ENCODE measurements at regions not wholly inside any gene's neighbourhood (a gene's known extent, or its start where the extent isn't known, plus 50 kb on each side); places are given as distances from the start of the nearest gene placed in this dataset.
"Not testable (repeated sequence)": the region's sequence is repeated elsewhere in the genome, so short reads cannot be mapped to it uniquely, and the experiment has no call there.

DNA sequence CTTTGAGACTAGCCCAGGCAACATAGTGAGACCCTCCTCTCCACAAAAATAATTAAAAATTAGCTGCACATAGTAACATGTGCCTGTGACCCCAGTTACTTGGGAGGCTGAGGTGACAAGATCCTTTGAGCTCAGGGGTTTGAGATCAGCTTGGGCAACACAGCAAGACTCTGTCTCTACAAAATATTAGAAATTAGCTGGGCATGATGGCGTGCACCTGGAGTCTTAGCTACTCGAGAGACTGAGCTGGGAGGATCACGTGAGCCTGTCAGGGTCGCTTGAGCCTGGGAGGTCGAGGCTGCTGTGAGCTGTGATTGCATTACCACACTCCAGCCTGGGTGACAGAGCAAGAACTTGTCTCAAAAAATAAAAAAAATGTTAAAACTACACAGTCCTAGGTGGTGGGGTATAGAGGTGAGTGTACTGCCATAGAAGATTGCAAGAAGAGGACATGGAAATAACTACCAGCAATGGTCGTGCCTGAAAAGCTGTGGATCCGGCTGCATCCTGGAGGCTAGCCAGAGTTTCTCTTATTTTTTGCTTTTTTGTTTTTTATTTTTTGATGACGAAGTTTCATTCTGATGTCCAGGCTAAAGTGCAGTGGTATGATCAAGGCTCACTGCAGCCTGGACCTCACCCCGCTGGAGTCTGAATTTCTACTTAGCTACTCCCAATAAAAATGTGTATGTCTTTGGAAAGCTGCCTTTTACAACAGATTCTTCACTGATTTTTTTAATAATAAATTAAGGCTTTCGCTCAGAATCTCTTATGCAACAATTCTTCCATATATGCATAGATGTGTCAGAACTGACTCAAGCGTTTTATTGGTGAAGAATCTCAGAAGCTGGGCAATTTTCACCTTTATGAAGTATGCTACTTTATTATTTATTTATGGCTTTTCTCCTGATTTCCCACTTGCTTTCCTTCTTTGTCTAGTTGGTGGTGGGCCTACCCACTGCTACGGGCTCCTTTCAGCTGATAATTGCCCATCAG lies 393.8 kb downstream of the TSHZ3 start:
- no peak overlapping the region for H3T11ph ChIP-seq (ENCODE audit: low read length)
- no peak overlapping the region for H2BK5ac ChIP-seq (ENCODE audit: insufficient read length, low read length)
- no peak overlapping the region for H2AFZ ChIP-seq (ENCODE audit: low read length)
- no peaks in the 10 kb centered on the region for H3K79me1 ChIP-seq (ENCODE audit: insufficient read depth, low read depth, low read length, poor library complexity, severe bottlenecking)
- no peaks in the 10 kb centered on the region for H4K20me1 ChIP-seq (ENCODE audit: control insufficient read depth, insufficient read depth, insufficient read length)
- Mint-ChIP-seq H3K27ac (peak overlapping the region in 1 of 3 experiments; percentile 55; a peak in 1 of 7 replicates), H3K4me1 (peaks cover 22 to 28% of the 10 kb centered on the region in 2 experiments), H3K36me3 (ENCODE audit: insufficient read depth in 1 of 3, low read depth in 3 of 3) (0 out of 7 replicates have a peak, but pooled peaks cover 0 to 4% (median 0%) of the 10 kb centered on the region in 3 experiments), H3K27me3 (ENCODE audit: low read depth) (peaks cover 5% of the 10 kb centered on the region), H3K4me3 (no peak overlapping the region), H3K9me3 (peaks cover 0 to 2% of the 10 kb centered on the region in 2 experiments; a peak in 2 of 5 replicates)
- H2BK20ac ChIP-seq (ENCODE audit: low read depth, low read length, poor library complexity, severe bottlenecking) = no peak overlapping the region
- no peak overlapping the region for H3K56ac ChIP-seq (ENCODE audit: insufficient read length, low read depth, low read length)
- no peaks in the 10 kb centered on the region for H3K23me2 ChIP-seq (ENCODE audit: insufficient read length, low read depth, low read length, poor library complexity, severe bottlenecking)
- no peak overlapping the region for H3K9ac ChIP-seq (ENCODE audit: extremely low read depth, insufficient read length, low read length)
- H4K8ac ChIP-seq (replicated peaks; ENCODE audit: insufficient read length, low read depth, low read length) = no peak overlapping the region
- H2AK5ac ChIP-seq (ENCODE audit: insufficient read length, low read length) = no peak overlapping the region
- H3K4me1 ChIP-seq (ENCODE audit: insufficient read depth, low read length) = 0 out of 2 replicates have a peak, but pooled peaks cover 1% of the 10 kb centered on the region
- H3K27me3 ChIP-seq (ENCODE audit: insufficient read depth, low read length) = no peaks in the 10 kb centered on the region
- H3K23ac ChIP-seq (ENCODE audit: insufficient read length, low read depth, low read length) = no peak overlapping the region
- H3K18ac ChIP-seq (ENCODE audit: insufficient read length, low read depth, low read length) = no peak overlapping the region
- WGBS (ENCODE audit: extremely low coverage, insufficient read length, low lambda C conversion rate) = no CpG with 5 or more reads among the region's 12 CpGs
- no peak overlapping the region for H3K27ac ChIP-seq (ENCODE audit: insufficient read length, low read depth, low read length)
- H2BK120ac ChIP-seq (ENCODE audit: low read depth, low read length, poor library complexity, severe bottlenecking) = no peak overlapping the region
- H4K5ac ChIP-seq (ENCODE audit: insufficient read length, low read depth, low read length) = no peak overlapping the region
- no peak overlapping the region for H3K4ac ChIP-seq (ENCODE audit: low read depth, low read length)
- H3K9me3 ChIP-seq (ENCODE audit: control insufficient read depth, low read depth, low read length) = no peaks in the 10 kb centered on the region
- no peak overlapping the region for H2BK12ac ChIP-seq (ENCODE audit: insufficient read length, low read depth, low read length)
- H3K79me2 ChIP-seq (ENCODE audit: insufficient read depth, low read length) = 0 out of 2 replicates have a peak, but pooled peaks cover 1% of the 10 kb centered on the region
- no peak overlapping the region for H4K91ac ChIP-seq (ENCODE audit: insufficient read length, low read depth, low read length)
- TF ChIP-seq, protein P1, sequence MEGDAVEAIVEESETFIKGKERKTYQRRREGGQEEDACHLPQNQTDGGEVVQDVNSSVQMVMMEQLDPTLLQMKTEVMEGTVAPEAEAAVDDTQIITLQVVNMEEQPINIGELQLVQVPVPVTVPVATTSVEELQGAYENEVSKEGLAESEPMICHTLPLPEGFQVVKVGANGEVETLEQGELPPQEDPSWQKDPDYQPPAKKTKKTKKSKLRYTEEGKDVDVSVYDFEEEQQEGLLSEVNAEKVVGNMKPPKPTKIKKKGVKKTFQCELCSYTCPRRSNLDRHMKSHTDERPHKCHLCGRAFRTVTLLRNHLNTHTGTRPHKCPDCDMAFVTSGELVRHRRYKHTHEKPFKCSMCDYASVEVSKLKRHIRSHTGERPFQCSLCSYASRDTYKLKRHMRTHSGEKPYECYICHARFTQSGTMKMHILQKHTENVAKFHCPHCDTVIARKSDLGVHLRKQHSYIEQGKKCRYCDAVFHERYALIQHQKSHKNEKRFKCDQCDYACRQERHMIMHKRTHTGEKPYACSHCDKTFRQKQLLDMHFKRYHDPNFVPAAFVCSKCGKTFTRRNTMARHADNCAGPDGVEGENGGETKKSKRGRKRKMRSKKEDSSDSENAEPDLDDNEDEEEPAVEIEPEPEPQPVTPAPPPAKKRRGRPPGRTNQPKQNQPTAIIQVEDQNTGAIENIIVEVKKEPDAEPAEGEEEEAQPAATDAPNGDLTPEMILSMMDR (conservative IDR thresholded peaks at IDR 0.05) = no peak
- H2BK15ac ChIP-seq (ENCODE audit: low read depth, low read length) = no peak overlapping the region
- H3K4me2 ChIP-seq (ENCODE audit: insufficient read depth, insufficient read length, low read length) = no peak overlapping the region
- DNase-seq = no peak
- no peak overlapping the region for H3K14ac ChIP-seq (ENCODE audit: insufficient read depth, low read length)

DNA sequence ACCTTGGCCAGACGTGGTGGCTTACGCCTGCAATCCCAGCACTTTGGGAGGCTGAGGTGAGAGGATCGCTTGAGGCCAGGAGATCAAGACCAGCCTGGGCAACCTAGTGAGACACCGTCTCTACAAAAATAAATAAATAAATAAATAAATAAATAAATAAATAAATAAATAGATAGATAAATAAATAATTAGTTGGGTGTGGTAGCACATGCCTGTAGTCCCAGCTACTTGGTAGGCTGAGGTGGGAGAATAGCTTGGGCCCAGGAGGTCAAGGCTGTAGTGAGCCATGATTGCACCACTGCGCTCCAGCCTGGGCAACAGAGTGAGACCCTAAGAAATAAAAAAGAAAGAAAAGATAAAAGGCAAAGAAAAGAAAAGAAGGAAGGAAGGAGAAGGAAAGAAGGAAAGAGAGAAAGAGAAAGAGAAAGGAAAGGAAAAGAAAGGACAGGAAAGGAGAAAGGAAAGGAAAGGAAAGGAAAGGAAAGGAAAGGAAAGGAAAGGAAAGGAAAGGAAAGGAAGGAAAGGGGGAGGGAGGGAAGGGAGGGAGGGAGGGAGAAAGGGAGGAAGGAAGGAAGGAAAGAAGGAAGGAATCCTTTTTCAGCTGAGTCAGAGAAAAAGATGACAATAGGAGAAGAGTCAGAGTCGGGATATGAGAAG lies 404.8 kb downstream of the TSHZ3 start:
- H3K9ac ChIP-seq (ENCODE audit: extremely low read depth, insufficient read length, low read length); H3K18ac ChIP-seq (ENCODE audit: insufficient read length, low read depth, low read length); H3T11ph ChIP-seq (ENCODE audit: low read length); H2BK5ac ChIP-seq (ENCODE audit: insufficient read length, low read length); DNase-seq; H2AFZ ChIP-seq (ENCODE audit: low read length); H3K79me1 ChIP-seq (ENCODE audit: insufficient read depth, low read depth, low read length, poor library complexity, severe bottlenecking); H2BK12ac ChIP-seq (ENCODE audit: insufficient read length, low read depth, low read length); H3K9me3 Mint-ChIP-seq; H3K4me1 ChIP-seq (ENCODE audit: insufficient read depth, low read length); H3K4me3 Mint-ChIP-seq; H3K56ac ChIP-seq (ENCODE audit: insufficient read length, low read depth, low read length); H3K4me2 ChIP-seq (ENCODE audit: insufficient read depth, insufficient read length, low read length); H4K8ac ChIP-seq (replicated peaks; ENCODE audit: insufficient read length, low read depth, low read length); H3K23me2 ChIP-seq (ENCODE audit: insufficient read length, low read depth, low read length, poor library complexity, severe bottlenecking); H3K4me1 Mint-ChIP-seq; H3K27ac Mint-ChIP-seq; H2AK5ac ChIP-seq (ENCODE audit: insufficient read length, low read length); H3K9me3 ChIP-seq (ENCODE audit: control insufficient read depth, low read depth, low read length); H3K27ac ChIP-seq (ENCODE audit: insufficient read length, low read depth, low read length); H3K23ac ChIP-seq (ENCODE audit: insufficient read length, low read depth, low read length); H3K79me2 ChIP-seq (ENCODE audit: insufficient read depth, low read length); H4K91ac ChIP-seq (ENCODE audit: insufficient read length, low read depth, low read length); H2BK15ac ChIP-seq (ENCODE audit: low read depth, low read length); H3K14ac ChIP-seq (ENCODE audit: insufficient read depth, low read length); H2BK20ac ChIP-seq (ENCODE audit: low read depth, low read length, poor library complexity, severe bottlenecking); H4K20me1 ChIP-seq (ENCODE audit: control insufficient read depth, insufficient read depth, insufficient read length); H3K4ac ChIP-seq (ENCODE audit: low read depth, low read length); H4K5ac ChIP-seq (ENCODE audit: insufficient read length, low read depth, low read length); H3K36me3 Mint-ChIP-seq (ENCODE audit: insufficient read depth in 1 of 3, low read depth in 3 of 3); H3K27me3 Mint-ChIP-seq (ENCODE audit: low read depth); H3K27me3 ChIP-seq (ENCODE audit: insufficient read depth, low read length); H2BK120ac ChIP-seq (ENCODE audit: low read depth, low read length, poor library complexity, severe bottlenecking): not testable (repeated sequence)
- WGBS (ENCODE audit: extremely low coverage, insufficient read length, low lambda C conversion rate) = no CpG with 5 or more reads among the region's 6 CpGs

Measured in H9 (cell line).